GM20431 (cell line): ENCODE measurements at regions not wholly inside any gene's neighbourhood (a gene's known extent, or its start where the extent isn't known, plus 50 kb on each side); places are given as distances from the start of the nearest gene placed in this dataset.

Experiments used
- in situ Hi-C: fragments of 300-500 bp; cut with MseI, MboI; formaldehyde crosslinking; loops from one replicate; pipeline ENCODE4 v1.15.0; 2020; ENCODE audit warnings: low sequenced_read_pairs; ENCODE audit not compliant: unreplicated experiment

DNA sequence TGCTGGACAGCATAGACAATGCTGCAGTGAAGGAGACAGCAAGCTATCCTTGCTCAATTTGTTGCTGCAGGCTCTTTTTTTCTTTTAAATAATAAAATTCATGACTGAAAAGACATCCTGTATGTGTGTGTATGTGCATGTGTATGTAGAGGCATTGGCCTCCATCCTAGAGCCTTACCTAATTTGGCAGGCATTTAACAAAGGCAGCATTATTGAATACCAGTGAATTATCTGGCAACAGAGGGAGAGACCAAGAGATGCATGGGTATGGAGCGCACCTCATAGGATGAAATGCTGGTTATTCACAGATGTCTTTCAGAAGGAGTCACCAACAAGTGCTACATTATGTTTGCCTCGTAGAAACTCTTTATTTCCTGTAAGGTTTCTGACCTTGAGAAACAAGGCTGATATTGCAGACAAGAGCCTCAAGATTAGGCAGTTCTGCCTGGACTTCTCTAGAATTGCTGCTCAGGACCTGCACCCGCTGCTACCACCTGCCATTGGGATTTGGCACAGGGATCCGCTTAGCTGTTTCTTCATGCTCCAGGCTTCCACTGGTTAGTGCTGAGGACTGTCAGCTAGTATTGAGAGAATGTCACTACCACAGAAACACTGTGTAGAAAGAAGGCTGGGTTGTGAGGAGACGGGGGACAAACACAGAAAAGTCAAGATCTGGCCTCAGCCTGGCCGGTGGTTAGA is 247.7 kb upstream of the RFX3 start:
- in situ Hi-C loops: no loop called here

DNA sequence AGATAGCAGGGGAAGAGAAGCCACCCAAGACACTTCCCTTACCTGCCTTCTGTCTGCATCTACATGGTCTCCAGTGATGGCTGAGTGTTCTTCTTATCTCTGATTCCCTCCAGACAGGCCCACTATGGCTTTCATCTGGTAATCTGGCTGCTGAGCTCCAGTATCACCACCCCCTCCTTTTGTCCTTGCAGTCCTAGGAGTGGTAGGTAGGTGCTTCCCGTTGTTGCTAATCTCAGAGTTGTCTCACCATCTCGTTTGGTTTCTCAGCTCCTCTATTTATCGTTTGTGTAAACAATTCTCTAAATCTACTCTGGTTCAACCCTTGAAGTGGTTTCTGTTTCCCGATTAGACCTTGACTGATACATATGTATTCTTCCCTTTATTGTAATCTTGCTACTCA is 243.8 kb upstream of the RFX3 start:
- in situ Hi-C loops: no loop called here

DNA sequence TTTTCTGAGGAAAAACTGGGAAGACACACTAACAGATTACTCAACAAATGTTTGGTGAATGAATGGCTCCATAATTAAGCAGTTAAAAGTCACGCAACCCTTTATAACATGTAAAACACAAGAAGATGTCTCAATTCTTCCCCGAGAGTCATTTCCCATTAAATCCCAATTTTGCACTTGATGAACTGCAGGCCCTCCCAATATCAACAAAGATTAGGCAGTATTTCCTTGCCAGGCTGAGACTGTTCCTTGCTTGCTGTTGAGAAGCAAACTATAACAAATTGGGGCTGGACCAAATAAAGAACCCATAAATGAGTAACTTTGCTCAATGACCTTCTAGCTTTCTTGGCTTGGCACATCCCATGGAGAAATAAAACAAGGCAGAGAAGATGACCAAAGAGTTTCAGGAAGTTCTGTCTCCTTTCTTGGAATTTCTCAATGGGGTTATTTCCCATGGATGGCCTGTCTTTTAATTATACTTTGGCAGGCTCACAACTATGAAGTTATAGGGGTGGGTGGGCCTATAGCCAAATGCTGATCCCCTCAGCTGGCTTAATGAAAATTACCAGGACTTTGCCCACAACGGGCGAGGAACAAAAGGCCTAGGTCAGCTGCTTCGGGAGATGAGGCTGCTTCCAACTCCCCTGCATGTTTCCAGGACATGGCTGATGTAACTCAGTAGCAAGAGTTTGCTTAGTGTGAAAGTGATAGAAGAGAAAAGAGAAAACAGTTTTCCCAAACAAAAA is 243.1 kb upstream of the RFX3 start:
- in situ Hi-C loops: no loop called here

DNA sequence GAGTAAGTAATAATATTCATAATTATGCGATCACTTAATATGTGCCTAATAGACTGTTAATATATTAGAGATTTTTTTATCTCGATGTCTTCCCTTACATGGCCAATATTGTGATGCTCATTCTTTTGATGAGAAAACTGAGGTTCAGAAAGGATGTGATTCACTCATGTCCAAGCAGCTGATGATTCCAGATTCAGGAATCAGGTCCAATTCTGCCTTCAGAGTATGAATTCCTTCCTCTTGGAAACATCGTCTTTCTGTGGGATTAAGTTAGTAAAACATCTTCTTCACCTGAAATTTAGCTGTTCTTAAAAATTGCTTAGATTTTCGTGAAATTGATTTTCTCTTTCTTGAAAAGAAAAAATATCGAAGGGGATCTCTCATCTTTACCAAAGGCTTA is 242.5 kb upstream of the RFX3 start:
- in situ Hi-C loops: no loop called here

DNA sequence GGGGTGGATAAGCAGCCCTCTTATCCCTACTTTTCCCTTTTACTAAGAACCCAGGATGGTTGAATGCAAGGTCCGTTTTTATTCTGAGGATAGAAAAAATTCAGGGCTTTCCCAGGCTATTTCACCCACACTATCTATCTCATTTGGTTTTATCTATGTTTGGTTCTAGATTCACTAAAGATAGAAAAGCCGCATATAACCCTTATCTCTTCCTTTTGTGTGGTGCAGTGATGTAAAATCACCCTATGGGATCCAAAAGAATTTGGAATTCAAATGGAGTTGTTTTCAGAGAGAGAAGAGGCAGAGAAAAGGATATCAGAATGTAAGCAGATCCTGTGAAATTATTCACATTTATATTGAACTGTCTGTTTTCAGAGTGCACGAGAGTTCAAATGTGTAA is 236.3 kb upstream of the RFX3 start:
- in situ Hi-C loops: no loop called here

DNA sequence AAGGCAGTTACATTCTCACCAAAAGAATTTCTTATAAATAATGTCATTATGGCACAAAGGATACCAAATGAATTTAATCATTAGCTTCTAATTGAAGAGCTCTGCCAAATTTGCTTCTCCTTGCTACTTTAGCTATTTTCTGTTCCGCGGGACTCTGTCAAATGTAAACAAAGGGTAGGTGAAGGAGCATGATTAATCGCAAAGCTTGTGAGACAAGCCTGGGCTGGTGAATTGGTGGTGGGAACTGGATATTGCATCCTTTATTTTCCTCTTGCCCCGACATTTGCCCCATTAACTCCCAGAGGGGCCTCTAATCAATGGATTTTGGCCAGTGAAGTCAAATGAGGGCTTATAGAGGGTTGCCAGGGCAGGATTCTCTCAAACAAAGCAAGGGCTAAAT is 234.2 kb upstream of the RFX3 start:
- in situ Hi-C loops: no loop called here

DNA sequence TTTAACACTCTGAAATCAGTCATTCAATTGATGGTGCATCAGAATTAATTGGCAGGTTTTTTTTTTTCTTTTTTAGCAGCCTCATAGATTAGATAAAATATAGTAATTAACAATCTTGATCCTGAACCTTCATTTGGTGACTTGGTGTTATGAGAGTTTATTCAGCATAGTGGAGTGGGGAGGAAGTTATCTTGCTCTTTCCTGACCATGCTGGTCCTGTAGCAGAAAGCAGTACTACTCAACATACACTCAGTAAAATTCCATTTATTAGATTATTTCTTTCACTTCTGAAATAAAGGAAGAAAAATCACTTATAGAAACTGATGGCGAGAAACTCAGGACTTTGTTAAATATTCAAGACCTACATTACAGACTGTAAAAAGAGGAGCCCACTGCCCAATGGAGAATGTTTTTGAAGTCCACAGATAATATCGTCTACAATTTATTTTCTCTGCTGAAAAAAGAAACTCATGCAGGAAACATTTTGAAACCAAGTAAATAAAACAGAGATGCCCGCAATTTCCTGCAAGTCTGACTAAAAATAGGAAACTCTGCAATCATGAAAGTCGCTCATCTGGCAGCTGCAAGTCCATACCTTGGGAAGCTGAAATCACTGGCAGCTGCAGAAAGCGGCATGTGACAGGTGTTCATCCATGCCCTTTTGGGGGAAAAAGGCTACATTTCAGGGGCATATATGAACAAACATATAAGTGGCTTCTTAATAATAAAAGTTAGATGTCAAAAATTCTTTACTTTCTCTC is 233.2 kb upstream of the RFX3 start:
- in situ Hi-C loops: no loop called here

DNA sequence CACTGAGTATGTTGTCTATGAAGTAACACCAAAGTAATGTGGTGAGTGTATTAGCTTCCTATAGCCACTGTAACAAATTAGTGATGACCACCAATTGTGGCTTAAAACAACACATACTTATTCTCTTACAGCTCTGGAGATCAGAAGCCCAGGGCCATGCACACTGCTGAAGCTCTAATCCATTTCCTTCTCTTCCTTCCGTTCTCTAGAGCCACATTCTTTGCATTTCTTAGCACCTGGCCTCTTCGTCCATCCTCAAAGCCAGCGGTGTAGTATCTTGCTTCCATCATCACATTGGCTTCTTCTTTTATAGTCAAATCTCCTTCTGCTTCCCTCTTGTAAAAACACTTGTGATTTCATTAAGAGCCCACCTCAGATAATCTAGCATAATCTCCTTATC is 230.3 kb upstream of the RFX3 start:
- in situ Hi-C loops: no loop called here

DNA sequence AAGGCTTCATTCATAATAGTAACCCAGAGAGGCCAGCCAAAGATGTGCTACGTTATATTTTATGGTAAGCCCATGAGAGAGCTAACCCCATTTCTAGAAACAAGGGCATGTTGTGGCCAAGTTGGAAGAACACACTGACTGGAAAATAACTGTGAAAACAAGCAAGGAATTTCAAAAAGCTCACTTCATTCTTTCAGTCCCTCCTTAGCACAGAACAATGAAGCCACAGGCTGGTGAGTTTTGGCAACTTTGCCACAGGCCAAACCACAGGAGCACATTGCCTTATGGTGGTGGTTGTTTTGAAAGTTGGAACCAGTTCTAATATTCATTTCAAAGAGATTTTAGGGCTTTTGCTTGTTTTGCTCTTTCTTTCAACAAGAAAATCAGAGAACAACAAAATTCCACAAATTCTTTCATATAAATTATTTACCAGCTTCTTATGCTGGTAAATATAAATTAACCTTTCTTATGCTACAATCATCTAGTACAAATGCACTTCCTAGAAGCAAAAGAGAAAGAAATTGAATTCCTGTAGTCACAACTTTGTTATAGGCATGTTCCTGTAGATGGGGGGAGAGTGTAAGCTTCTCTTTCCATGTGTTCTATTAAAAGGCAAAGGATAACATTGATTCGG is 225.4 kb upstream of the RFX3 start:
- in situ Hi-C loops: no loop called here

DNA sequence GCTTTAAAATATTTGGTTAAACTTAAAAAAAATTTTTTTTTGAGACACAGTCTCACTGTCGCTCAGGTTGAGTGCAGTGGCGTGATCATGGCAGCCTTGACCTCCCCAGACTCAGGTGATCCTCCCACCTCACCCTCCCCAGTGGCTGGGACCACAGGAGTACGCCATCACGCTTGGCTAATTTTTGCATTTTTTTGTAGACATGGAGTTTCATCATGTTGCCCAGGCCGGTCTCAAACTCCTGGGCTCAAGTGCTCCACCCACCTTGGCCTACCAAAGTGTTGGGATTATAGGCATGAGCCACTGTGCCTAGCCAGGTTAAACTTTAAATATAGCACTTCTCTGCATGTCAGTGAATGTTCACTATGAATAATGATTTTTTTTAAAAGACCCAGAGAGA is 224.5 kb upstream of the RFX3 start:
- in situ Hi-C loops: no loop called here

DNA sequence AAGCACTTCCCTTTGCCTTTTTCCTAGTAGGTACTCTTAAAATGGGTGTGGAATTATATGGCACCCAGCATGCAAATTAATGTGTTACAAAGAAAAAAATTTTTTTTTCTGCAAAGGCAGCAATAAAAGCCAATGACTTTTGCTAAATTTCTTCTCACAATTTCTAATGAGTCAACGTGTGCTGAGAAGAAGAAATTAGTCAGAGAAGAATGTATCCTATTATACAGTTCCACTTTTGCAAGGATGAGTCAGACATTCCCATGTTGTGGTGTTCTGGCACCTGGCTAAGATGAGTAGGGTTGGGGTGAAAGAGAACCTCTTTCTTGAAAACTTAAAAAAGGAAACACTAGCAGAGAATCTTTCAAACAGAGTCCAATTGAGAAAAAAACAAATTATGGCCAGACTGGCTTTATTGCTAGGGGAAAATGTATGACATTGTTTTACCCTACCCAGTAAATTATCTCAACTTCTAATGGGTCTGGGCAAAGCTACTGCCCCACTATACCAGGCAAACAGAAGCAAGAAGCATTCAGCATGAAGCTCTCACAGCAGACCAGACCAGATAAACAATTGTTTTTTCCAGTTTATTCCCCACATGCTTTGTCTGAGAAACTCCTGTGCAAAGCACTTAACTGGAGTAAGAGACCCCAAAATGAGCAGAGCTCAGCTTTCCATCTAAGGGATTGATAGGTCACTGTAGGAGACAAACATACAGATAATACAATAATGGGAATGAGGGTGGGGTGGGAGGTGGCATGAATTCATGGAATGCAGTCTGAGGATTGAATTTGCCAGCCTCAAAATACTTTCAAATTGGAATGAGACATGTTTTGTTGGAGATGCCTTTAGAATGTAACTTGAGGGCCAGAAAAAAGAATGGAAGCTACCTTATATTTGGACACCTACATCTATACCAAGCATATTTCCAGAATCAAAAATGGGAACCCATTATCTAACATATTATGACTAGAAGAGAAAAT is 220.8 kb upstream of the RFX3 start:
- in situ Hi-C loops: loop anchor here (25.0 kb wide), 1 partner anchor 591 kb away; no protein-coding TSS in a partner anchor

DNA sequence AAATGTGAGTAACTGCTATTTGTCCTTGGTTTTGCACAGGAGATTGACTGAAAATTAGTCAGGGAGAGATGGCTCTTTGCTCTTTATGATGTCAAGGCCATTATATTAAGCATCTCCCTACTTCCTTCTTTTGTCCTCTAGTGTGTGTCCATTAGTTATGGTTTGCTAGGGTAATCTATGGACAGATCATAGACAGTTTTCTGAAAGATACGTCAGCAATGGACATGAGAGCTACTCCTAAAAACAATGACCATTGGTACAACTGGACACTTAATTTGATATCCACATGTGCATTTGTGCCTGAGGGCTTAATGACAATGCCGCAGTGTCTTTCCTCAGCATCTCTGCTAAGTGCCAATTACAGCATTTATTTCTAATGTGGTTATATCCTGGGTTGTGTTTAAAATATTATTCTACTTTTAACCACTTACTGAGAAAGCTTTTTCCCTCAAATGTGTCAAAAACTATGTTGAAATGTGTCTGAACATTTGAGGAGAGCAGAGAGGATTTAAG is 218.2 kb upstream of the RFX3 start:
- in situ Hi-C loops: loop anchor here (25.0 kb wide), 1 partner anchor 593 kb away; no protein-coding TSS in a partner anchor

DNA sequence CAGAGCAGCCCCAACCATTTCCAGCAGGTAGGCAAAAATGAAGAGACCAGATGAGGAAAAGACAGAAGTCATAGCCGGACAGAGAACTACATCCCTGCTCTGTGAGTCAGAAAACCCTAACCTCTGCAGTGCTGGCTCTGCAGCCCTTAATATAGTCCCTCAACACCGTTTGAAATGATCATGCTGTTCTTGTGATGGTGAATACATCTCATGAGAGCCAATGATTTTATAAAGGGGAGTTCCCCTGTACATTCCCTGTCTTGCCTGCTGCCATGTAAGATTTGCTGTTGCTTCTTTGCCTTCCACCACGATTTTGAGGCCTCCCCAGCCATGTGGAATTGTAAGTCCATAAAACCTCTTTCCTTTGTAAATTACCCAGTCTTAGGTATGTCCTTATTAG is 216.8 kb upstream of the RFX3 start:
- in situ Hi-C loops: loop anchor here (25.0 kb wide), 1 partner anchor 595 kb away; no protein-coding TSS in a partner anchor

DNA sequence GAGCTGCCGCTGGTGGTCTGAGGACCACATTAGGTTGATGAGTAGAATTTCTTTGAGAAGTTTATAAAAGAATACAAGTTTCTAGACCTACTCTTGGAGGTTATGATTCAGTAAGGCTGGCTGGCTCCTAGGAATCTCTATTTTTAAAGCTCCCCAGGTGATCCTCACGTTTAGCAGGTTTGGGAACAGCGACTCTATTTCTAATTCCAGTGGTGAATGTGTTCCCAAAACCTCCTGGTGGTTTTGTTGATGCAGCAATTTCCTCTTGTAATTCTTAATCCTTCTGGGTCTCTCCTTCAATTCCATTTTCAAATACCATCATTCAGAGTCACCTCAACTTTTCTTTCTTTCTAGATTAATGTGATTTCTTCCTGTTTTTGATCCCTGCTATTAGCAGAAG is 215.9 kb upstream of the RFX3 start:
- in situ Hi-C loops: loop anchor here (25.0 kb wide), 1 partner anchor 596 kb away; no protein-coding TSS in a partner anchor

DNA sequence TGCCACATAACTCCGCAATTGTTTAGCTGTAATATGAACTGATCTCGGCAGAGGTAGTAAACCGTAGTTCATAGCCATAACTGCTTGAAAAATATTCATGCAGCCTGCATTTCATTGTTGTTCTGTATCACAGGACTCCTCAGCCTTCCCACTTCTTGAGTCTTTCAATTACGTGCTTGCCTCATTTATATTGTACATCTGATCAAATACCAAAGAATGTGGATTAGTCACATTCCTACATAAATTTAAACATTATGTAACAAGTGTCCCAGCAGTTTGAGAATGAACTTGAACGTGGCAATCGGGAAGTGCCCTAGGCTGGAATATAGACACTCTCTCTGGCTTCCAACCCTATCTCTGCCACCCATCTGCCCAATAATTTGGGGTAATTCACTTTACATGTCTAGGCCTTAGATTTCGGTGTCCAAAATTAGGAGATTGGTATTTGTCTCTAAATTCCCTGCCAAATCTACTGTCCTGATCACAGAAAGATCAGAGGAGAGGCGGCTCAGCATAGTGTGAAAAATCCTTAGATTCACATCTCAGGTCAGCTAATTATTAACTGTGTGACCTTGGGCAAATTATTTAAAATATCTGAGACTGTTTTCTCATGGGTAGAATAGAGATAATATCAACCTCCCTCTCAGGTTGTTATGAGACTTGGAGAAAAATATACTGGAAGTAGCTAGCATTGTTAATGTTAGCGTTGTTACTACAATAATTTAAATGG is 215.1 kb upstream of the RFX3 start:
- in situ Hi-C loops: loop anchor here (25.0 kb wide), 1 partner anchor 596 kb away; no protein-coding TSS in a partner anchor

DNA sequence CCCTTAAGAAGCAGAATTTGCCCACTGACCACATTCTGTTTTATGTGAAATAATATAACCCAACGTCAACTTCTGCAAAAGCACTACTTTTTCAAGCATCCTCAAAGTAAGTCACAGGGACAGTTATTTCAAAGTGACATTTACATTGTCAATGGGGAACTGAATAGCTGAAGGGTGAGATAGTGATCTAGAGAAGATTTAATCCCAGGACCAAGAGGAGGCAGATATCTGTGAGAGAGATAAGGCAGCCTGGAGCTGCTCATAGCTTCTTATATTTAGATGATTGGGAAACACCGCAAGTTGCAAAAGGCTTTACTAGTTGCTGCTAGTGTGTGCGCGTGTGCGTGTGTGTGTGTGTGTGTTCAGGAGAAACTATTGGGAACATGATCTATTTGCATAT is 210.4 kb upstream of the RFX3 start:
- in situ Hi-C loops: loop anchor here (25.0 kb wide), 1 partner anchor 601 kb away; no protein-coding TSS in a partner anchor

DNA sequence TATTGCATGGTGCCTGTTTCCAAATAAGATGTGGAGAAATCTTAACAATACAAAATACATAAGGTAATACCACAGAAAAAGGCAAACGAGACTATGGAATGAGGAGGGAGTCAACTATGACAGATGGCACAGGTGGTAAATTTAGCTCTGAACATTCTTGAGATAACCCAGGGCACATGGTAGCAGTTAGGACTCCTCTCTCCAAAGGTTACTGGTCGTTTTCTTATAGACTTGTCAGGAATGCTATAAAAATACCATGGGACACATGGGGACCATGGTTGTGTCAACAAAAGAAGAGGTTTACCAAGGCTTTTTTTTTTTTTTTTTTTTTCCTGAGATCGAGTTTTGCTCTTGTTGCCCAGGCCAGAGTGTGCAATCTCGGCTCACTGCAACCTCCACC is 209.4 kb upstream of the RFX3 start:
- in situ Hi-C loops: loop anchor here (25.0 kb wide), 1 partner anchor 602 kb away; no protein-coding TSS in a partner anchor
